NCI-H446 (cell line): ENCODE measurements at regions not wholly inside any gene's neighbourhood (a gene's known extent, or its start where the extent isn't known, plus 50 kb on each side); places are given as distances from the start of the nearest gene placed in this dataset.

Experiments used
- DNase-seq, 2 experiments: peaks; one replicate each; lab custom pipeline; 2025; lab: John Stamatoyannopoulos, UW

DNA sequence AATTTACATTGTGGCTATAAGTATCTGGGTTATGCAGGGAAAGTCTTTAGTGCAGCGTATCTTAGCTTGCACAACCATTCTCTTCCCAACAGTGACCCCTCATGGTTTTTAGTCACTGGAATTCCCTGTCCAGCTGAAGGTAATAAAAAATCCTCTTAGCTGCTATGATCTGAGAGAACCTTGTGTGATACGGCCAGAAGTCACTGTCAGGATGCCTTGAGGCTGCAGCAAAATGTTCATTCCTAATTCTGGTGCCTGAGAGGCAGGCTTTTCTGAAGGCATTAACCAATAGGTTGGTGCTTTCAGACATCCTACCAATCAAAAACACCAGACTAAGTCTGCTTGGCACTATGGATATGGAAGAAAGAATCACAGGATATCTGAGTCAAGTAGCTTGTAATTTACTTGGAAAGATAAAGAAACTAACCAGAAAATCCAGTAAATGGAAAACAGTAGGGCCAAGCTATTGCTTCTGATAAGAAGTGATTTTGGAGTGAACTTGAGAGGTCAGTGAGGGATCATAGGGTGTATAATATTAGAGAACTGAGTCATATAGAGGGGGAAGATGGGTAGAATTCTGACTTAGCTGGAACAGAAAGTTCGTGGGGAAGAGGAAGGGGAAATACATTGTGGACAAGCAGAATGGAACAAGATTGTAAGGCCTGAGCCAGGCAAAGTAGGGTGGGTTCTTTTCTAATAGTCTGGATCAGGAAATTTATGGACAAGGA, 89.0 kb upstream of the SLC14A2 start:
- DNase-seq: no peak

GRCh38 chr18:45527891-45528290, 87.4 kb upstream of the SLC14A2 start:
- no peak for DNase-seq

- no peak for DNase-seq
Observed at GRCh38 chr18:45528712-45529336, 86.5 kb upstream of the SLC14A2 start.

- no peak for DNase-seq
Observed at GRCh38 chr18:45538444-45538843, 76.8 kb upstream of the SLC14A2 start.

DNA sequence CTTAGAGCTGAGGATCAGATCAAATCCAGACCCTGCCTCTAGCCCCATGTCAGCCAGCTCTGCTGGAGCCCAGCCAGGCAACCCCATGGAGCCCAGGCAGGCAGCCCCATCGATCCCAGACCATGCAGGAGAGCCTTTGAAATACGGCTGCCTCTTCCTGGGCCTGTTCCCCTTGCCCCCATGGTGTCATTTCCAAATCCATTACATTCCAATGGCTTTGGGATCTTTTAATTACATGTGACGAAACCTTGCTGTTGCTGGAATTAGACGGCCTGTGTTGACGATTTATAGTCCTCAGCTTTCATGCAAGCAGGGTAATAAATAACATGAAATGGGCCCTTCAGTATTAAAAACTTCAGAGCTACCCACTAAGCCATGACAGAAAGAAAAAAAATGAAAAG, 75.8 kb upstream of the SLC14A2 start:
- no peak for DNase-seq

GRCh38 chr18:45540125-45540524, 75.2 kb upstream of the SLC14A2 start:
- DNase-seq: no peak

DNA sequence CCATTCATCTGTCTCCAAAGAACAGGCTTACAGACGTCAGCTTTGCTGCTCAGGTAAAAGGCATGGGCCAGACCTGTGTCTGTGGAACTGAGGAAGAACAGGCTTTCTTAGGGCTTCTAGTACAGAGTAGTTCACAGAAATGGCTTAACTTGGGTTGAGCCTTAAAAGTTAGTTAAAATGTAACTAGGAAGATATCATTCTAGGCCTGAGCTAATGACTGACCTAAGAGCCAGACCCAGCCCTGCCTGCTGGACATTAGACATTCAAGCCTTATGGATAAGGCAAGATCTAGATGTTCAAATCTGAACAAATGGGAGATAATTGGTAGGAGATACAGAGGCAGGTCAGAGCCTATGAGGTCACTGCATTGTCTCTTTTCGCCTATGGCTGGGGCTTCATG, 73.9 kb upstream of the SLC14A2 start:
- no peak for DNase-seq

- DNase-seq: no peak
Observed at GRCh38 chr18:45542043-45542442, 73.2 kb upstream of the SLC14A2 start.

DNA sequence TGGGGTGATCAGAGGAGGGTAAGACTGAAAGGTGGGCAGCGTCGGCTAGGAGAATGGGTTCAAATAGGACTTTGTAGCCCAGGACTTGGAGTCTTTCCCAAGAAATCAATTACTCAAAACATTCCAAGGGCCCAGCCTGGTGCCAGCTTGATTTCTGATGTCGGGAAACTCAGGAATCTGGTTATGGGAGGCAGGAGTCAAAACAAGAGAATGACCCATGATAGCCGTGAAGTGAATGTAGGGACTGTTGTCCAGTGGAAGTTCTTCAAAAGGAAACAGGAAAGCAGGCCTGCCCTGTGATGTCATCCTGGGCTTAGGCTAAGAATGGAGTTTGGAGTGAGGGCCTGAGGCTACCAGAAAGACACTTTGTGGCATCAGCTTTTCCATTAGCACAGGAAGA, 67.4 kb upstream of the SLC14A2 start:
- DNase-seq: no peak

GRCh38 chr18:45548614-45549013, 66.7 kb upstream of the SLC14A2 start:
- no peak for DNase-seq

- DNase-seq: no peak
Observed at GRCh38 chr18:45549290-45549689, 66.0 kb upstream of the SLC14A2 start.

DNA sequence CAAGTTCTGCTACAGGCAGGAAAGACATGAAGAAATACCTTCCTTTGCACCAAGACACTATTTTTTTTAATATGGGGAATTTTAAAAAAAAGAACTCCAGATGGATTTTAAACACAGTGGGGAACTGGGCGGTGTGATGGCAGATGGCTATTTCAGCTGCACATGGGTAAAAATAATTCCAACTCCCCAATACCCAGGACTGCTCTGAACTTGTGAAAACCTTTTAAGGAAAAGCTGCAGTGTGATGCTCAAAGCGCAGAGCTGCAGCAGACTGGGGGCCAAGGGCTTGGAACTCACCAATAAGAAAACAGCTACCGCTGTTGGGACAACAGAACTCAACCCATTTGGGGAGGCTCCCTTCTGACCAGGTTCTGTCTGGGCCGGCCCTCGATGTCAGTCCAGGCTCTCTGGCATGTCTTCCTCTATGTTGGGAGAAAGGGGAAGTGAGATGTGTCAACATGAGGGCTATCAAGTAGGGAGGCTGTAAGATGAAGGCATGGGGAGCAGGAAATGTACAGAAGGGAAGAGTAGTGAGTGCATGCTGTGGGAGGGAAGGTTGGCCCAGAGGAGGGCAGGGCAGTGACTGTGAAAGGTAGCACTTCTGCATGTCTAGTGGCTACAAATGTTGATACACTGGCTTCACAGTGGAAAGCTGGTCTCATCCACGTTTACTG, 64.0 kb upstream of the SLC14A2 start:
- DNase-seq: no peak

DNA sequence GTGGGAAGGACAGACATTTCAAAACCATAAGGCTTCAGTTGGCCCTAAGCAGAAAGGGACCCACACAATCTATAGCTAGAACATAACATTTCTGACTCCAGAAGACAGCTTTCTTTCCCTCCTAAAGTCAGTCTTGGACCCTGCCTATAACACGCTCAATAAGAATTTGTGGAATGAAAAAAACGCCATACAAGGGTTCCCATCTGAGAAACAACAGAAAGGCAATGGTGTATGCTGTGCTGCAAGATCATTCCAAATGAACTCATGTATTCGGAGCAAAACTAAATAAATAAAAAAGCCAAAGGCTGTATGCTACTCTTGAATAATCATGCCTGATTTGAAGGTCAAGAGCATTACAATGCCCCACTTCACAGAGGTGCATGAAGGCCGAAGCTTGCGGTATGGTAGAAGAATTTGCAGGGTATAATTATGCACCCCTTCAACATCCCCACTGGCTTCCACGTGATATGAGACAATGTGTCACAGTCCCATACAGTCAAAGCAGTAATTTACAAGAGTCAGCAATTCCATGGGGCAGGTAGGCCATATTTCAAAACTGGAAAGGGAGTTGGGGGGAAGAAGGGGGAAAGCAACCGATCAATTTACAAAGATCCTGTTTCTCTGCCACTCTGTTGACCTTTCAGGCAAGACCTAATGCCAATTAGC, 61.4 kb upstream of the SLC14A2 start:
- no peak for DNase-seq

DNA sequence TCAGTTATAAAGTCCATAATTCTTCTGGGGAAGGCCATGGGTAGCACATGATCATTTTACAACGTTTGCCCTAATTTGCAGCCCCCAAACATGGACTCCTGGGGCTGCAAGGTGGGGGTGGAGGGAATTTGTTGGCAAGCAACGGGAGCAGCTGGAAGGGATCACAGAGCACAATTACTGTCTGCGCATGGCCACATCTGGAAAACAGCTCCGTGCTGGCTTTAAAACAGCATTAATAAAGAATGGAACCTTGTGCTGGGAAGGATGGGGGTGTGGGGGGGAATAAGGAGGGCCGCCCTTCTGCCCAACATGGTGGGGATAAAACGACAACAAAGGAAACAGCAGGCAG, 60.9 kb upstream of the SLC14A2 start:
- DNase-seq: no peak

DNA sequence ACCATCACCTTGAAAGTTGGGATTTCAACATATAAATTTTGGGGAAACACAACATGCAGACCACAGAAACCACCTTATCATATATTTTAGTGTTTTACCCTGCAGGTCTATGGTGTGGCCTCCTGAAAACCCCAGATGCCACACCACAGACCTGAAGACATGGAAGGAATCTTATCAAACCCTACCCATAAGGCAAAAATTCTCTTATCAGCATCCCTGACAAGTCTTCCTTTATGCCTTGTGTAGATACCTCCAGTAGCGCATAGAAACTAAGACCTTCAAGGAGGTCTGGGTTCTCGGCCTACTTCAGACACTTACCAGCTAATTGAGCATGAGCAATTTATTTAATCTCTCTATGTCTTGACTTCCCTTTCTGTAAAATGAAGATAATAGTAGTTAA, 59.1 kb upstream of the SLC14A2 start:
- DNase-seq: no peak

DNA sequence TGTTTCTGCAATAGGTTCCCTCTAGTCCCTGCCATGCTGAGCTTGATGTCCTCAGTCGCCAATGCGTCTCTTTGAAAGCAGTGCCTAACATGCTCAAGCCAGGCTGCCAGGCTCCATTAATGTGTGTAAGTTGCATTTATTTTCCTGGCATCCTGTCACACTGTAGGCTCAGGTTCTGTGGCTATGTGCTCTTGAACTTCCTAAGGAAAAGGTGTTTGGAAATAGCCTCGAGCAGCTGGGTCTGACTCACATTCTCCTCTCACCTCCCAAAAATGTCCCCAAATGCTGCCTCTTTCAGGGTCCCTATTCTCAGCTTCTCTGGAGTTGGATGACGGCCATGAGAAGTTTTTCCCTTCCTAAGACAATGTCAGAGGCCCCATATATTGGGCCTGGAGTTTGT, 58.0 kb upstream of the SLC14A2 start:
- DNase-seq: no peak

DNA sequence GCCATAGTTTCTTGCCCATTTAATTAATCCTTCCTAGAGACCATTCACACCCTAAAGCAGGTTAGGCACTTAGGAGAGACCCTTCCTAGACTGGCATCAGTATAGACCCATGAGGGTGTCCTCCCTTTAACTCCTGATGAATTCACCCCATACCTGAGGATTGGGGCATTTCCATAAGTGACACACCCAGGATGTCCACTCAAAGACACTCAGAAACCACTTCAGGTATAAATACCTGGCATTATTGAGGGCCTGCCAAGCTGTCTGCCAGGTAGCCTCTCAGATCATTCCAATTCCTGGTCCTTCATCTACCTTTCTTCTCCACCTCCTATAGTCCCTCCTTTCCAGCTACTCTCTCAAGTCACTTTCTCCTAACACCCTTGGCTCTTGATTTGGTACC, 57.5 kb upstream of the SLC14A2 start:
- DNase-seq: no peak

GRCh38 chr18:45559258-45559657, 56.0 kb upstream of the SLC14A2 start:
- DNase-seq: peak in 1 of 2 experiments; percentile 11

GRCh38 chr18:45560870-45561269, 54.4 kb upstream of the SLC14A2 start:
- DNase-seq: no peak

DNA sequence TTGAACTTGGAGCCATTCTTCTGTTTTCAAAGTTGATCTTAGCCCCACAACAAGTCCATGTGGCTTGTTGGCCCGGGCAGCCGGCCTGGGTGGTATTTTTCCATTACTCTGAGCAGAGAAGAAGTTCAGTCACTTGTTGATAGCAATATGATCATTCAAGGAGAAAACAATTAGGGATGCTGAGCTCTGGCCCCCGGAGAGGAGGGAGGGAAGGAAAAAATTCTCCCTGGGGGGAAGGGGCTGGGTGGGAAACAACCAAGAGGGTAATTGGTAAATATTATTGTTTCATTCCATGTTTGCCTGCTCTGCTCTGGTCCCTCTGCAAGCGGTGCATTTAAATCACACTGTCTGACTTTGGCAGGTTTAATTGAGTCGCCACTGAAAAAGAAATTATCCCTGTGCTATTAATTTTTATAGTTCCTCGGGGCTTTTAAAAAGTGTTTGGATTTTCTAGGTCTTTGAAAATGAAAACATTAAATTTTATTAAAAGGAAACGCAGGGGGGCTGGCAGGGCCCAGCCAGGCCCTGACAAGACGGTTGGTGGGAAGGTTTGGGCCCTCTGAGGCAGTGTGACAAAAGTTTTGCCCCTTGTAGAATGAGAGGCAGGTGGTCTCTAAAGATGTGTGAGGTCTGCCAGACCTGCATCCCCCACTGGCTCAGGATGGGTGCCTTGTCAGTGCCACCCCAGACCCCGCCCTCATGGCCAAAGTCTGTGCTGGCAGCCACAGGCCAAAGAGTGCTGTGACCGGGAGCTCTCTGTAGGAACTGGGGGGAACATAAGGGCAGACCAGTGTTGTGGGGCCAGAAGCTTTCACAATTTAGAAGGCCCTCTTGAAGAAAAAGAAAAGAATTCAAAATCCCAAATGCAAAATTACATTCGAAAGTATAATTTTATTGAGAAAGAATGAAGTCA, 52.5 kb upstream of the SLC14A2 start:
- DNase-seq: no peak

- no peak for DNase-seq
Observed at GRCh38 chr18:45565280-45565970, 49.9 kb upstream of the SLC14A2 start.
